ENCODE measurements at regions not wholly inside any gene's neighbourhood (a gene's known extent, or its start where the extent isn't known, plus 50 kb on each side); places are given as distances from the start of the nearest gene placed in this dataset.
"Not testable (repeated sequence)": the region's sequence is repeated elsewhere in the genome, so short reads cannot be mapped to it uniquely, and the experiment has no call there.

GRCh38 chr21:31455506-31455905 lies 111.4 kb upstream of the TIAM1 start:
- no peak for DNase-seq (ENCODE audit: low spot score)

- DNase-seq (ENCODE audit: low spot score): no peak
Measured at GRCh38 chr21:31450980-31451379, 106.9 kb upstream of the TIAM1 start.

- DNase-seq (ENCODE audit: low spot score): no peak
Measured at GRCh38 chr21:31449921-31450535, 106.0 kb upstream of the TIAM1 start.

GRCh38 chr21:31448496-31448895 lies 104.4 kb upstream of the TIAM1 start:
- no peak for DNase-seq (ENCODE audit: low spot score)

- no peak for DNase-seq (ENCODE audit: low spot score)
Measured at GRCh38 chr21:31447505-31447904, 103.4 kb upstream of the TIAM1 start.

GRCh38 chr21:31446226-31446855 lies 102.3 kb upstream of the TIAM1 start:
- DNase-seq (ENCODE audit: low spot score): no peak

- no peak for DNase-seq (ENCODE audit: low spot score)
Measured at GRCh38 chr21:31445137-31445536, 101.1 kb upstream of the TIAM1 start.

- DNase-seq (ENCODE audit: low spot score): no peak
Measured at GRCh38 chr21:31443736-31444521, 99.9 kb upstream of the TIAM1 start.

- DNase-seq (ENCODE audit: low spot score): no peak
Measured at GRCh38 chr21:31442339-31442738, 98.3 kb upstream of the TIAM1 start.

GRCh38 chr21:31429506-31429905 lies 85.4 kb upstream of the TIAM1 start:
- no peak for DNase-seq (ENCODE audit: low spot score)

GRCh38 chr21:31426235-31426797 lies 82.3 kb upstream of the TIAM1 start:
- no peak for DNase-seq (ENCODE audit: low spot score)

GRCh38 chr21:31425138-31425537 lies 81.1 kb upstream of the TIAM1 start:
- DNase-seq (ENCODE audit: low spot score): no peak

- DNase-seq (ENCODE audit: low spot score): no peak
Measured at GRCh38 chr21:31424058-31424457, 80.0 kb upstream of the TIAM1 start.

GRCh38 chr21:31420988-31421387 lies 76.9 kb upstream of the TIAM1 start:
- no peak for DNase-seq (ENCODE audit: low spot score)

- DNase-seq (ENCODE audit: low spot score): no peak
Measured at GRCh38 chr21:31420354-31420753, 76.3 kb upstream of the TIAM1 start.

GRCh38 chr21:31418377-31419001 lies 74.4 kb upstream of the TIAM1 start:
- no peak for DNase-seq (ENCODE audit: low spot score)

GRCh38 chr21:31417214-31417613 lies 73.2 kb upstream of the TIAM1 start:
- not testable (repeated sequence) for DNase-seq (ENCODE audit: low spot score)

GRCh38 chr21:31416465-31416864 lies 72.4 kb upstream of the TIAM1 start:
- DNase-seq (ENCODE audit: low spot score): no peak

- no peak for DNase-seq (ENCODE audit: low spot score)
Measured at GRCh38 chr21:31414263-31415000, 70.4 kb upstream of the TIAM1 start.

GRCh38 chr21:31413698-31414097 lies 69.6 kb upstream of the TIAM1 start:
- no peak for DNase-seq (ENCODE audit: low spot score)

- DNase-seq (ENCODE audit: low spot score): no peak
Measured at GRCh38 chr21:31410499-31411131, 66.6 kb upstream of the TIAM1 start.
